ENCODE measurements at regions not wholly inside any gene's neighbourhood (a gene's known extent, or its start where the extent isn't known, plus 50 kb on each side); places are given as distances from the start of the nearest gene placed in this dataset.

GRCh38 chr11:128397362-128397761 is 190.0 kb downstream of the ETS1 start:
- TF ChIP-seq CTCF (IDR thresholded peaks at IDR 0.05; ENCODE audit: low read depth, low read length, poor library complexity, severe bottlenecking), result no peak
- no peak for TF ChIP-seq EZH2phosphoT487 (IDR thresholded peaks at IDR 0.05; ENCODE audit: borderline replicate concordance, low read length)

Data from DOHH2 (cell line).